ENCODE measurements at regions not wholly inside any gene's neighbourhood (a gene's known extent, or its start where the extent isn't known, plus 50 kb on each side); places are given as distances from the start of the nearest gene placed in this dataset.
"Not testable (repeated sequence)": the region's sequence is repeated elsewhere in the genome, so short reads cannot be mapped to it uniquely, and the experiment has no call there.

- H3K27ac ChIP-seq (ENCODE audit: low read depth, low read length, poor library complexity, severe bottlenecking); H3K36me3 ChIP-seq (ENCODE audit: insufficient read depth, low read length); H3K9me2 ChIP-seq (ENCODE audit: insufficient read depth, low read length); H3K4me2 ChIP-seq (ENCODE audit: low read length); CTCF ChIA-PET (ENCODE audit: unreplicated experiment); H3K4me3 ChIP-seq (ENCODE audit: low read depth, low read length, poor library complexity, severe bottlenecking); H3K4me1 ChIP-seq (ENCODE audit: insufficient read depth, low read length, poor library complexity, severe bottlenecking); POLR2A ChIA-PET; intact Hi-C loops (cut with micrococcal nuclease; ENCODE audit: unreplicated experiment); H2AFZ ChIP-seq (ENCODE audit: low read length); H4K20me1 ChIP-seq (ENCODE audit: insufficient read depth, low read length); DNase-seq (ENCODE audit: low spot score); BruUV-seq (replicated peaks); H3K9me3 ChIP-seq (ENCODE audit: low read length); H3K79me2 ChIP-seq (ENCODE audit: insufficient read depth, low read depth, low read length): not testable (repeated sequence)
Measured at GRCh38 chrX:126641076-126641475, 88.5 kb upstream of the DCAF12L1 start.

GRCh38 chrX:126655061-126655460 is 102.4 kb upstream of the DCAF12L1 start:
- no peaks in the 10 kb centered on the region for H3K79me2 ChIP-seq (ENCODE audit: insufficient read depth, low read depth, low read length)
- H2AFZ ChIP-seq (ENCODE audit: low read length) = no peak overlapping the region
- TF ChIP-seq CTCF (conservative IDR thresholded peaks at IDR 0.05; ENCODE audit: low read length) (no peak), EZH2phosphoT487 (IDR thresholded peaks at IDR 0.05; ENCODE audit: borderline replicate concordance, low read depth, low read length) (no peak)
- H3K4me1 ChIP-seq (ENCODE audit: insufficient read depth, low read length, poor library complexity, severe bottlenecking) = no peaks in the 10 kb centered on the region
- no peaks in the 10 kb centered on the region for H4K20me1 ChIP-seq (ENCODE audit: insufficient read depth, low read length)
- no peaks in the 10 kb centered on the region for H3K9me3 ChIP-seq (ENCODE audit: low read length)
- no peak for DNase-seq (ENCODE audit: low spot score)
- H3K9me2 ChIP-seq (ENCODE audit: insufficient read depth, low read length) = no peaks in the 10 kb centered on the region
- ChIA-PET POLR2A (no interaction called here), CTCF (ENCODE audit: unreplicated experiment) (no interaction called here)
- intact Hi-C loops (cut with micrococcal nuclease; ENCODE audit: unreplicated experiment) = no loop called here
- no peak overlapping the region for H3K27ac ChIP-seq (ENCODE audit: low read depth, low read length, poor library complexity, severe bottlenecking)
- H3K4me3 ChIP-seq (ENCODE audit: low read depth, low read length, poor library complexity, severe bottlenecking) = no peak overlapping the region
- H3K36me3 ChIP-seq (ENCODE audit: insufficient read depth, low read length) = no peaks in the 10 kb centered on the region
- no TSS peak for BruUV-seq (replicated peaks)
- H3K4me2 ChIP-seq (ENCODE audit: low read length) = no peak overlapping the region

GRCh38 chrX:126658447-126658846 is 105.8 kb upstream of the DCAF12L1 start:
- no peak overlapping the region for H3K4me3 ChIP-seq (ENCODE audit: low read depth, low read length, poor library complexity, severe bottlenecking)
- H3K9me3 ChIP-seq (ENCODE audit: low read length) = no peaks in the 10 kb centered on the region
- DNase-seq (ENCODE audit: low spot score) = no peak
- H2AFZ ChIP-seq (ENCODE audit: low read length) = no peak overlapping the region
- H4K20me1 ChIP-seq (ENCODE audit: insufficient read depth, low read length) = no peaks in the 10 kb centered on the region
- no peak overlapping the region for H3K4me2 ChIP-seq (ENCODE audit: low read length)
- CTCF ChIA-PET (ENCODE audit: unreplicated experiment) = no interaction called here
- no TSS peak for BruUV-seq (replicated peaks)
- no peaks in the 10 kb centered on the region for H3K4me1 ChIP-seq (ENCODE audit: insufficient read depth, low read length, poor library complexity, severe bottlenecking)
- H3K27ac ChIP-seq (ENCODE audit: low read depth, low read length, poor library complexity, severe bottlenecking) = no peak overlapping the region
- intact Hi-C loops (cut with micrococcal nuclease; ENCODE audit: unreplicated experiment) = no loop called here
- no peaks in the 10 kb centered on the region for H3K79me2 ChIP-seq (ENCODE audit: insufficient read depth, low read depth, low read length)
- POLR2A ChIA-PET = no interaction called here
- no peaks in the 10 kb centered on the region for H3K36me3 ChIP-seq (ENCODE audit: insufficient read depth, low read length)
- H3K9me2 ChIP-seq (ENCODE audit: insufficient read depth, low read length) = no peaks in the 10 kb centered on the region
- TF ChIP-seq CTCF (conservative IDR thresholded peaks at IDR 0.05; ENCODE audit: low read length) (no peak), EZH2phosphoT487 (IDR thresholded peaks at IDR 0.05; ENCODE audit: borderline replicate concordance, low read depth, low read length) (no peak)

All from OCI-LY7 (cell line).